ENCODE measurements at regions not wholly inside any gene's neighbourhood (a gene's known extent, or its start where the extent isn't known, plus 50 kb on each side); places are given as distances from the start of the nearest gene placed in this dataset.

DNA sequence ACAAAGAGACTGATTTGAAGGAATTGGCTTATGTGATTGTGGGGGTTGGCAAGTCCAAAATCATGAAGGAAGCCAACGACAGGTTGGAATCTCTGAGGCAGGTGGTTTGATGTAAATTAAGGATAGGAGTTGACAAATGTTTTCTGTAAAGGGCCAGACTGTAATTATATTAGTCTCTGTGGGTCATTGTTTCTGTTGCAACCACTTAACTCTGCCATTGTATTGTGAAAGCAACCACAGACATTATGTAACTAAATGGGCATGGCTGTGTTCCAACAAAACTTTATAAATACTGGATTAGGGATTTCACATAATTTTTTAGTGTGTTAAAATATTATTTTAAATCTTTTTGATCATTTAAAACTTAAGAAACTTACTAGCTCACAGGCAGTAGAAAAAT lies 199.2 kb upstream of the MYLIP start:
- Histone ChIP-seq H3K36me3 (replicated peaks; ENCODE audit: low read depth, low read length) (no peaks in the 10 kb centered on the region), H3K9me3 (ENCODE audit: insufficient read depth, low read length) (no peaks in the 10 kb centered on the region), H3K4me2 (ENCODE audit: low read length) (no peak overlapping the region), H3K27ac (ENCODE audit: low read length) (no peak overlapping the region), H3K79me2 (ENCODE audit: low read length) (no peaks in the 10 kb centered on the region), H3K4me1 (ENCODE audit: low read length) (peaks cover 8% of the 10 kb centered on the region; the same call in 1 of the 2 replicates), H3K4me3 (ENCODE audit: low read length) (no peak overlapping the region), H2AFZ (ENCODE audit: low read depth, low read length) (no peak overlapping the region), H4K20me1 (ENCODE audit: insufficient read depth, low read length) (no peaks in the 10 kb centered on the region), H3K9ac (ENCODE audit: low read length) (no peak overlapping the region), H3K27me3 (ENCODE audit: low read depth, low read length) (no peaks in the 10 kb centered on the region)
- TF ChIP-seq, protein P1, sequence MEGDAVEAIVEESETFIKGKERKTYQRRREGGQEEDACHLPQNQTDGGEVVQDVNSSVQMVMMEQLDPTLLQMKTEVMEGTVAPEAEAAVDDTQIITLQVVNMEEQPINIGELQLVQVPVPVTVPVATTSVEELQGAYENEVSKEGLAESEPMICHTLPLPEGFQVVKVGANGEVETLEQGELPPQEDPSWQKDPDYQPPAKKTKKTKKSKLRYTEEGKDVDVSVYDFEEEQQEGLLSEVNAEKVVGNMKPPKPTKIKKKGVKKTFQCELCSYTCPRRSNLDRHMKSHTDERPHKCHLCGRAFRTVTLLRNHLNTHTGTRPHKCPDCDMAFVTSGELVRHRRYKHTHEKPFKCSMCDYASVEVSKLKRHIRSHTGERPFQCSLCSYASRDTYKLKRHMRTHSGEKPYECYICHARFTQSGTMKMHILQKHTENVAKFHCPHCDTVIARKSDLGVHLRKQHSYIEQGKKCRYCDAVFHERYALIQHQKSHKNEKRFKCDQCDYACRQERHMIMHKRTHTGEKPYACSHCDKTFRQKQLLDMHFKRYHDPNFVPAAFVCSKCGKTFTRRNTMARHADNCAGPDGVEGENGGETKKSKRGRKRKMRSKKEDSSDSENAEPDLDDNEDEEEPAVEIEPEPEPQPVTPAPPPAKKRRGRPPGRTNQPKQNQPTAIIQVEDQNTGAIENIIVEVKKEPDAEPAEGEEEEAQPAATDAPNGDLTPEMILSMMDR (IDR thresholded peaks at IDR 0.05; ENCODE audit: low read depth, low read length), result no peak
- TF ChIP-seq EZH2phosphoT487 (IDR thresholded peaks at IDR 0.05; ENCODE audit: low read depth), result no peak

DNA sequence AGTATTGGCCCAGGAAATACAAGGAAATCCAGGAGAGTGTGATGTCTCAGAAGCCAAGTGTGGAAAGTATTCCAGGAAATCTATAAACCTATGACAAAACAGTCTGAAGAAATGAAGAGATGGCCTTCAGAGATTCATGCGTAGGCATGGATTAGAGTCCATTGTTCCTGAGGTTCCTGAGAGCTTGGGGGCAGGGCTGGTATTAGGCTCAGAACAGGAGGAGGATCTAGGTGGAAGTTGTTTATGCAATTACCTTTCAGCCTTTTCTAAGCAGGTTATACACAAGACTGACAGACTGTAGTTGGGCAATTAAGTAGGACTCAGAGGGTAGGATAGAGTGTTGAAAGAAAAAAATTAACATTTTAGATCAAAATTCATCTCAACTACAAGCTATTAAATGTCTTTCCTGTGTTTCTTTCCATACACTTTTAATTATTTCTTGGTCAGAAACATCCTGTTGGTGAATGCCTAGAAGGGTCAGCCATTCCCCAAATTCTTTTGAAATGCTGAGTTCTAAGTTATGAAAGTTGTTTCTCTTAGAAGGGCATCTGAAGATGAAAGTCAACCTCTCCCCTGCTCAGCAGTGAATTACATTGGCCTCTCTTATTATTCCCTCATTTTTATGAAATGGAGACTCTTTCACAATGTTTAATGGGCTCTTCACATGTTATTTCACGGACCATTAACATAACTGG lies 201.2 kb upstream of the MYLIP start:
- H3K9ac ChIP-seq (ENCODE audit: low read length), result no peak overlapping the region
- H3K36me3 ChIP-seq (replicated peaks; ENCODE audit: low read depth, low read length), result no peaks in the 10 kb centered on the region
- H4K20me1 ChIP-seq (ENCODE audit: insufficient read depth, low read length), result no peaks in the 10 kb centered on the region
- H3K4me1 ChIP-seq (ENCODE audit: low read length), result no peaks in the 10 kb centered on the region
- H2AFZ ChIP-seq (ENCODE audit: low read depth, low read length), result no peak overlapping the region
- no peaks in the 10 kb centered on the region for H3K79me2 ChIP-seq (ENCODE audit: low read length)
- no peaks in the 10 kb centered on the region for H3K9me3 ChIP-seq (ENCODE audit: insufficient read depth, low read length)
- TF ChIP-seq EZH2phosphoT487 (IDR thresholded peaks at IDR 0.05; ENCODE audit: low read depth), result no peak
- TF ChIP-seq, protein P1 (IDR thresholded peaks at IDR 0.05; ENCODE audit: low read depth, low read length), result no peak
- H3K4me3 ChIP-seq (ENCODE audit: low read length), result no peak overlapping the region
- H3K4me2 ChIP-seq (ENCODE audit: low read length), result no peak overlapping the region
- no peak overlapping the region for H3K27ac ChIP-seq (ENCODE audit: low read length)
- H3K27me3 ChIP-seq (ENCODE audit: low read depth, low read length), result no peaks in the 10 kb centered on the region

- Histone ChIP-seq H4K20me1 (ENCODE audit: insufficient read depth, low read length) (no peaks in the 10 kb centered on the region), H3K9me3 (ENCODE audit: insufficient read depth, low read length) (no peaks in the 10 kb centered on the region), H3K27ac (ENCODE audit: low read length) (no peak overlapping the region), H3K36me3 (replicated peaks; ENCODE audit: low read depth, low read length) (no peaks in the 10 kb centered on the region), H3K79me2 (ENCODE audit: low read length) (no peaks in the 10 kb centered on the region), H2AFZ (ENCODE audit: low read depth, low read length) (no peak overlapping the region), H3K4me1 (ENCODE audit: low read length) (no peaks in the 10 kb centered on the region), H3K27me3 (ENCODE audit: low read depth, low read length) (no peaks in the 10 kb centered on the region), H3K9ac (ENCODE audit: low read length) (no peak overlapping the region), H3K4me3 (ENCODE audit: low read length) (no peak overlapping the region), H3K4me2 (ENCODE audit: low read length) (no peak overlapping the region)
- TF ChIP-seq, protein P1 (IDR thresholded peaks at IDR 0.05; ENCODE audit: low read depth, low read length), result no peak
- TF ChIP-seq EZH2phosphoT487 (IDR thresholded peaks at IDR 0.05; ENCODE audit: low read depth), result no peak
Measured at GRCh38 chr6:15926256-15926655, 202.6 kb upstream of the MYLIP start.

GRCh38 chr6:15924893-15925292 lies 204.0 kb upstream of the MYLIP start:
- H3K9ac ChIP-seq (ENCODE audit: low read length), result no peak overlapping the region
- no peak overlapping the region for H2AFZ ChIP-seq (ENCODE audit: low read depth, low read length)
- H3K36me3 ChIP-seq (replicated peaks; ENCODE audit: low read depth, low read length), result no peaks in the 10 kb centered on the region
- no peaks in the 10 kb centered on the region for H3K79me2 ChIP-seq (ENCODE audit: low read length)
- TF ChIP-seq, protein P1 (IDR thresholded peaks at IDR 0.05; ENCODE audit: low read depth, low read length), result no peak
- TF ChIP-seq EZH2phosphoT487 (IDR thresholded peaks at IDR 0.05; ENCODE audit: low read depth), result no peak
- no peaks in the 10 kb centered on the region for H3K27me3 ChIP-seq (ENCODE audit: low read depth, low read length)
- H3K9me3 ChIP-seq (ENCODE audit: insufficient read depth, low read length), result no peaks in the 10 kb centered on the region
- H3K27ac ChIP-seq (ENCODE audit: low read length), result no peak overlapping the region
- H4K20me1 ChIP-seq (ENCODE audit: insufficient read depth, low read length), result no peaks in the 10 kb centered on the region
- no peaks in the 10 kb centered on the region for H3K4me1 ChIP-seq (ENCODE audit: low read length)
- no peak overlapping the region for H3K4me3 ChIP-seq (ENCODE audit: low read length)
- no peak overlapping the region for H3K4me2 ChIP-seq (ENCODE audit: low read length)
